ENCODE measurements at regions not wholly inside any gene's neighbourhood (a gene's known extent, or its start where the extent isn't known, plus 50 kb on each side); places are given as distances from the start of the nearest gene placed in this dataset.

- H3K79me1 ChIP-seq (ENCODE audit: insufficient read depth, low read depth, low read length, poor library complexity, severe bottlenecking) = no peaks in the 10 kb centered on the region
- H3K4me1 ChIP-seq (ENCODE audit: insufficient read depth, low read length) = no peaks in the 10 kb centered on the region
- no peak for DNase-seq
- H2AFZ ChIP-seq (ENCODE audit: low read length) = no peak overlapping the region
- TF ChIP-seq CTCF (conservative IDR thresholded peaks at IDR 0.05) = no peak
- Mint-ChIP-seq H3K27ac (no peak overlapping the region), H3K9me3 (peaks cover 3 to 7% of the 10 kb centered on the region in 2 experiments; a peak in 2 of 5 replicates), H3K36me3 (ENCODE audit: insufficient read depth in 1 of 3, low read depth in 3 of 3) (peaks cover 0 to 6% (median 0%) of the 10 kb centered on the region in 3 experiments; a peak in 2 of 7 replicates), H3K4me3 (no peak overlapping the region), H3K4me1 (no peaks in the 10 kb centered on the region), H3K27me3 (ENCODE audit: low read depth) (peaks cover 14% of the 10 kb centered on the region)
- no peaks in the 10 kb centered on the region for H3K23me2 ChIP-seq (ENCODE audit: insufficient read length, low read depth, low read length, poor library complexity, severe bottlenecking)
- no peak overlapping the region for H3K9ac ChIP-seq (ENCODE audit: extremely low read depth, insufficient read length, low read length)
- no peak overlapping the region for H2BK120ac ChIP-seq (ENCODE audit: low read depth, low read length, poor library complexity, severe bottlenecking)
- no peak overlapping the region for H3K4ac ChIP-seq (ENCODE audit: low read depth, low read length)
- no peak overlapping the region for H2BK5ac ChIP-seq (ENCODE audit: insufficient read length, low read length)
- H2BK12ac ChIP-seq (ENCODE audit: insufficient read length, low read depth, low read length) = no peak overlapping the region
- no peak overlapping the region for H3K23ac ChIP-seq (ENCODE audit: insufficient read length, low read depth, low read length)
- no peak overlapping the region for H2AK5ac ChIP-seq (ENCODE audit: insufficient read length, low read length)
- no peaks in the 10 kb centered on the region for H4K20me1 ChIP-seq (ENCODE audit: control insufficient read depth, insufficient read depth, insufficient read length)
- H2BK20ac ChIP-seq (ENCODE audit: low read depth, low read length, poor library complexity, severe bottlenecking) = no peak overlapping the region
- no peak overlapping the region for H2BK15ac ChIP-seq (ENCODE audit: low read depth, low read length)
- H3K4me2 ChIP-seq (ENCODE audit: insufficient read depth, insufficient read length, low read length) = no peak overlapping the region
- no peak overlapping the region for H3T11ph ChIP-seq (ENCODE audit: low read length)
- no peak overlapping the region for H3K14ac ChIP-seq (ENCODE audit: insufficient read depth, low read length)
- H3K79me2 ChIP-seq (ENCODE audit: insufficient read depth, low read length) = no peaks in the 10 kb centered on the region
- no peak overlapping the region for H3K27ac ChIP-seq (ENCODE audit: insufficient read length, low read depth, low read length)
- H3K56ac ChIP-seq (ENCODE audit: insufficient read length, low read depth, low read length) = no peak overlapping the region
- no peak overlapping the region for H4K5ac ChIP-seq (ENCODE audit: insufficient read length, low read depth, low read length)
- no peaks in the 10 kb centered on the region for H3K9me3 ChIP-seq (ENCODE audit: control insufficient read depth, low read depth, low read length)
- H3K27me3 ChIP-seq (ENCODE audit: insufficient read depth, low read length) = no peaks in the 10 kb centered on the region
- H4K8ac ChIP-seq (replicated peaks; ENCODE audit: insufficient read length, low read depth, low read length) = no peak overlapping the region
- no peak overlapping the region for H3K18ac ChIP-seq (ENCODE audit: insufficient read length, low read depth, low read length)
- H4K91ac ChIP-seq (ENCODE audit: insufficient read length, low read depth, low read length) = no peak overlapping the region
These were observed 53.0 kb upstream of the SERP2 start for GRCh38 chr13:44320611-44321010.

All from H9 (cell line).